Activated CD4-positive, alpha-beta T cell treated with anti-CD3 and anti-CD28 coated beads, Interleukin-2, amount 50 U/mL, for 1 hour (primary cell): ENCODE measurements at regions not wholly inside any gene's neighbourhood (a gene's known extent, or its start where the extent isn't known, plus 50 kb on each side); places are given as distances from the start of the nearest gene placed in this dataset.

Experiments
- DNase-seq: peaks from one replicate; pipeline ENCODE4 v3.0.0-alpha.2; 2020

GRCh38 chr12:125919856-125920470 lies 854.7 kb downstream of the AACS start:
- no peak for DNase-seq

- DNase-seq = no peak
Observed at GRCh38 chr12:125922330-125922729, 857.1 kb downstream of the AACS start.

- DNase-seq = no peak
Observed at GRCh38 chr12:125936502-125936901, 871.3 kb downstream of the AACS start.

- no peak for DNase-seq
Observed at GRCh38 chr12:125944446-125944845, 879.2 kb downstream of the AACS start.

GRCh38 chr12:125949471-125949870 lies 884.2 kb downstream of the AACS start:
- no peak for DNase-seq

GRCh38 chr12:125954362-125954761 lies 889.1 kb downstream of the AACS start:
- no peak for DNase-seq

- DNase-seq = no peak
Observed at GRCh38 chr12:125956186-125956585, 891.0 kb downstream of the AACS start.

- no peak for DNase-seq
Observed at GRCh38 chr12:125966641-125967040, 901.4 kb downstream of the AACS start.

GRCh38 chr12:125968413-125968812 lies 903.2 kb downstream of the AACS start:
- no peak for DNase-seq

GRCh38 chr12:125971981-125972380 lies 906.7 kb downstream of the AACS start:
- no peak for DNase-seq

GRCh38 chr12:125978286-125978685 lies 913.1 kb downstream of the AACS start:
- no peak for DNase-seq

GRCh38 chr12:125981610-125982253 lies 916.5 kb downstream of the AACS start:
- DNase-seq = no peak

GRCh38 chr12:125983094-125983783 lies 918.0 kb downstream of the AACS start:
- DNase-seq = no peak

GRCh38 chr12:125983784-125984500 lies 918.7 kb downstream of the AACS start:
- DNase-seq = no peak

- DNase-seq = no peak
Observed at GRCh38 chr12:125988545-125988944, 923.3 kb downstream of the AACS start.

GRCh38 chr12:125989696-125990095 lies 924.5 kb downstream of the AACS start:
- no peak for DNase-seq

GRCh38 chr12:125996443-125996842 lies 931.2 kb downstream of the AACS start:
- no peak for DNase-seq

- no peak for DNase-seq
Observed at GRCh38 chr12:125999628-126000027, 934.4 kb downstream of the AACS start.

- DNase-seq = no peak
Observed at GRCh38 chr12:126019385-126019784, 954.1 kb downstream of the AACS start.

- no peak for DNase-seq
Observed at GRCh38 chr12:126021675-126022074, 956.4 kb downstream of the AACS start.

GRCh38 chr12:126027825-126028224 lies 962.6 kb downstream of the AACS start:
- no peak for DNase-seq

GRCh38 chr12:126030573-126030972 lies 965.3 kb downstream of the AACS start:
- DNase-seq = no peak

- DNase-seq = no peak
Observed at GRCh38 chr12:126033751-126034150, 968.5 kb downstream of the AACS start.

GRCh38 chr12:126036348-126036747 lies 971.1 kb downstream of the AACS start:
- DNase-seq = no peak
